Vagina (tissue), 2 donors: ENCODE measurements at regions not wholly inside any gene's neighbourhood (a gene's known extent, or its start where the extent isn't known, plus 50 kb on each side); places are given as distances from the start of the nearest gene placed in this dataset.

Experiments
- CTCF ChIP-seq, 3 experiments: fragments of 450-650 bp in 2 of 3; fragments of 200-600 bp in 1 of 3; sonication (generic) in 1 of 3; IDR thresholded peaks; one replicate each; pipeline ENCODE4 v1.5.1; 2017 to 2019; ENCODE audit warnings: antibody characterized with exemption in 3 of 3, mild to moderate bottlenecking in 2 of 3, moderate library complexity in 2 of 3
- POLR2AphosphoS5 ChIP-seq, 2 donors: sonication (generic); formaldehyde crosslinking; IDR thresholded peaks; one replicate each; pipeline ENCODE4 v1.9.0; 2017; ENCODE audit warnings: antibody characterized with exemption in 2 of 2, mild to moderate bottlenecking in 2 of 2, low read depth in 1 of 2; ENCODE audit not compliant: insufficient read depth in 1 of 2

GRCh38 chr14:87018294-87018693, 974.7 kb downstream of the GALC start:
- no peak for TF ChIP-seq CTCF (IDR thresholded peaks at IDR 0.05)
- TF ChIP-seq POLR2AphosphoS5 (IDR thresholded peaks at IDR 0.05; ENCODE audit: insufficient read depth in 1 of 2, low read depth in 1 of 2): no peak
